A172 (cell line): ENCODE measurements at regions not wholly inside any gene's neighbourhood (a gene's known extent, or its start where the extent isn't known, plus 50 kb on each side); places are given as distances from the start of the nearest gene placed in this dataset.

Source experiments
- DNase-seq: peaks from one replicate; pipeline ENCODE4 v3.0.0-alpha.2; 2015; ENCODE audit warnings: low spot score

- no peak for DNase-seq
Observed at GRCh38 chr2:164439885-164440284, 181.4 kb downstream of the GRB14 start.

GRCh38 chr2:164439235-164439634 lies 182.0 kb downstream of the GRB14 start:
- no peak for DNase-seq

GRCh38 chr2:164438490-164439205 lies 182.6 kb downstream of the GRB14 start:
- no peak for DNase-seq

GRCh38 chr2:164436131-164436530 lies 185.2 kb downstream of the GRB14 start:
- DNase-seq: no peak

- DNase-seq: peak; percentile 33
Observed at GRCh38 chr2:164430166-164430783, 191.0 kb downstream of the GRB14 start.

- no peak for DNase-seq
Observed at GRCh38 chr2:164429354-164429753, 191.9 kb downstream of the GRB14 start.

GRCh38 chr2:164427111-164427510 lies 194.2 kb downstream of the GRB14 start:
- no peak for DNase-seq

GRCh38 chr2:164420787-164421186 lies 200.5 kb downstream of the GRB14 start:
- no peak for DNase-seq

GRCh38 chr2:164412831-164413230 lies 208.5 kb downstream of the GRB14 start:
- no peak for DNase-seq

- DNase-seq: no peak
Observed at GRCh38 chr2:164389411-164389810, 231.9 kb downstream of the GRB14 start.

- peak; percentile 94 for DNase-seq
Observed at GRCh38 chr2:164388511-164388910, 232.8 kb downstream of the GRB14 start.

GRCh38 chr2:164386231-164386630 lies 235.1 kb downstream of the GRB14 start:
- no peak for DNase-seq

GRCh38 chr2:164384434-164384833 lies 236.8 kb downstream of the GRB14 start:
- DNase-seq: no peak

- no peak for DNase-seq
Observed at GRCh38 chr2:164371916-164372315, 249.4 kb downstream of the GRB14 start.

GRCh38 chr2:164369366-164369765 lies 251.9 kb downstream of the GRB14 start:
- no peak for DNase-seq

- DNase-seq: no peak
Observed at GRCh38 chr2:164368896-164369295, 252.4 kb downstream of the GRB14 start.

GRCh38 chr2:164363646-164364045 lies 257.6 kb downstream of the GRB14 start:
- DNase-seq: no peak

- DNase-seq: no peak
Observed at GRCh38 chr2:164351536-164351935, 269.7 kb downstream of the GRB14 start.

GRCh38 chr2:164335947-164336346 lies 285.3 kb downstream of the GRB14 start:
- DNase-seq: no peak

GRCh38 chr2:164335128-164335527 lies 286.2 kb downstream of the GRB14 start:
- no peak for DNase-seq

- no peak for DNase-seq
Observed at GRCh38 chr2:164328310-164328709, 293.0 kb downstream of the GRB14 start.

- no peak for DNase-seq
Observed at GRCh38 chr2:164323978-164324377, 297.3 kb downstream of the GRB14 start.

- DNase-seq: peak; percentile 13
Observed at GRCh38 chr2:164314148-164314547, 307.1 kb downstream of the GRB14 start.

GRCh38 chr2:164306872-164307271 lies 314.4 kb downstream of the GRB14 start:
- DNase-seq: no peak
